ENCODE measurements at regions not wholly inside any gene's neighbourhood (a gene's known extent, or its start where the extent isn't known, plus 50 kb on each side); places are given as distances from the start of the nearest gene placed in this dataset.

DNA sequence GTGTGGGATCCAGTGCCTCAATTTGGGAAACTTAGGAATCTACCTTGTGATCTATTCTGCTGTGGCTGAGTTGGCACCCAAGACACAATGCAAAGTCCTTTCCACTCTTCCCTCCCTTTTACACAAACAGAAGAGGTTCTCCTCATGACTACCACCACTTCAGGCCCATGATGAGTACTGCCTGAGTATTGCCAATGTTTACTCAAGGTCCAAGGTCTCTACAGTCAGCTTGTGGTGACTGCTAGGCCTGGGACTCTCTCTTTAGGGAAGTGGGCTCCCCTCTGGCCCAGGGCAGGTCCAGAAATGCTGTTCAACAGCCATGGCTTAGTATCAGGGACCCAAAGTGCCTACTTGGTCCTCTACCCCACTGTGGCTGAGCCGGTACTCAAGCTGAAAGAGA, 56.8 kb upstream of the PEX5L start:
- TF ChIP-seq EZH2 (IDR thresholded peaks at IDR 0.05; ENCODE audit: borderline replicate concordance, low read length) = no peak
- TF ChIP-seq, protein P1, sequence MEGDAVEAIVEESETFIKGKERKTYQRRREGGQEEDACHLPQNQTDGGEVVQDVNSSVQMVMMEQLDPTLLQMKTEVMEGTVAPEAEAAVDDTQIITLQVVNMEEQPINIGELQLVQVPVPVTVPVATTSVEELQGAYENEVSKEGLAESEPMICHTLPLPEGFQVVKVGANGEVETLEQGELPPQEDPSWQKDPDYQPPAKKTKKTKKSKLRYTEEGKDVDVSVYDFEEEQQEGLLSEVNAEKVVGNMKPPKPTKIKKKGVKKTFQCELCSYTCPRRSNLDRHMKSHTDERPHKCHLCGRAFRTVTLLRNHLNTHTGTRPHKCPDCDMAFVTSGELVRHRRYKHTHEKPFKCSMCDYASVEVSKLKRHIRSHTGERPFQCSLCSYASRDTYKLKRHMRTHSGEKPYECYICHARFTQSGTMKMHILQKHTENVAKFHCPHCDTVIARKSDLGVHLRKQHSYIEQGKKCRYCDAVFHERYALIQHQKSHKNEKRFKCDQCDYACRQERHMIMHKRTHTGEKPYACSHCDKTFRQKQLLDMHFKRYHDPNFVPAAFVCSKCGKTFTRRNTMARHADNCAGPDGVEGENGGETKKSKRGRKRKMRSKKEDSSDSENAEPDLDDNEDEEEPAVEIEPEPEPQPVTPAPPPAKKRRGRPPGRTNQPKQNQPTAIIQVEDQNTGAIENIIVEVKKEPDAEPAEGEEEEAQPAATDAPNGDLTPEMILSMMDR (IDR thresholded peaks at IDR 0.05; ENCODE audit: low read length) = no peak

Data from OCI-LY1 (cell line).